K562 (cell line): ENCODE measurements at regions not wholly inside any gene's neighbourhood (a gene's known extent, or its start where the extent isn't known, plus 50 kb on each side); places are given as distances from the start of the nearest gene placed in this dataset.

Source experiments
- CBX1 ChIP-seq: sonication (generic); IDR thresholded peaks from 2 replicates; pipeline ENCODE4 v1.6.1; 2016; ENCODE audit warnings: antibody characterized with exemption, low read depth, mild to moderate bottlenecking
- HNRNPK ChIP-seq: fragments of 200-400 bp; formaldehyde crosslinking; IDR thresholded peaks from one replicate; pipeline ENCODE4 v1.6.1; 2018; ENCODE audit warnings: mild to moderate bottlenecking, low read depth, low read length; ENCODE audit not compliant: poor library complexity, severe bottlenecking
- MTF1 ChIP-seq: fragments of 250-450 bp; sonication (Bioruptor Pico); IDR thresholded peaks from 2 replicates; pipeline ENCODE4 v1.9.0; 2021; ENCODE audit warnings: moderate library complexity, mild to moderate bottlenecking, inconsistent platforms, borderline replicate concordance
- POLR2A ChIP-seq: fragments of 450-650 bp; conservative IDR thresholded peaks from 2 replicates; pipeline ENCODE4 v1.6.1; 2016
- SMAD2 ChIP-seq: fragments of 150-350 bp; IDR thresholded peaks from 2 replicates; pipeline ENCODE4 v1.6.1; 2014; ENCODE audit warnings: low read depth, mild to moderate bottlenecking, low read length
- TCF7L2 ChIP-seq: fragments of 150-350 bp; IDR thresholded peaks from 2 replicates; pipeline ENCODE4 v1.6.1; 2016; ENCODE audit warnings: low read depth, mild to moderate bottlenecking, low read length, moderate library complexity
- TF ChIP-seq, protein P1 (sequence below): fragments of 450-650 bp; formaldehyde crosslinking; IDR thresholded peaks from 2 replicates; pipeline ENCODE4 v1.4.0; 2022; ENCODE audit warnings: missing genetic modification characterization
- TF ChIP-seq, protein P2 (sequence below): fragments of 250-450 bp; sonication (Bioruptor Pico); IDR thresholded peaks from 2 replicates; pipeline ENCODE4 v1.8.0; 2021; ENCODE audit warnings: borderline replicate concordance, mild to moderate bottlenecking, moderate library complexity; ENCODE audit not compliant: poor library complexity, severe bottlenecking

DNA sequence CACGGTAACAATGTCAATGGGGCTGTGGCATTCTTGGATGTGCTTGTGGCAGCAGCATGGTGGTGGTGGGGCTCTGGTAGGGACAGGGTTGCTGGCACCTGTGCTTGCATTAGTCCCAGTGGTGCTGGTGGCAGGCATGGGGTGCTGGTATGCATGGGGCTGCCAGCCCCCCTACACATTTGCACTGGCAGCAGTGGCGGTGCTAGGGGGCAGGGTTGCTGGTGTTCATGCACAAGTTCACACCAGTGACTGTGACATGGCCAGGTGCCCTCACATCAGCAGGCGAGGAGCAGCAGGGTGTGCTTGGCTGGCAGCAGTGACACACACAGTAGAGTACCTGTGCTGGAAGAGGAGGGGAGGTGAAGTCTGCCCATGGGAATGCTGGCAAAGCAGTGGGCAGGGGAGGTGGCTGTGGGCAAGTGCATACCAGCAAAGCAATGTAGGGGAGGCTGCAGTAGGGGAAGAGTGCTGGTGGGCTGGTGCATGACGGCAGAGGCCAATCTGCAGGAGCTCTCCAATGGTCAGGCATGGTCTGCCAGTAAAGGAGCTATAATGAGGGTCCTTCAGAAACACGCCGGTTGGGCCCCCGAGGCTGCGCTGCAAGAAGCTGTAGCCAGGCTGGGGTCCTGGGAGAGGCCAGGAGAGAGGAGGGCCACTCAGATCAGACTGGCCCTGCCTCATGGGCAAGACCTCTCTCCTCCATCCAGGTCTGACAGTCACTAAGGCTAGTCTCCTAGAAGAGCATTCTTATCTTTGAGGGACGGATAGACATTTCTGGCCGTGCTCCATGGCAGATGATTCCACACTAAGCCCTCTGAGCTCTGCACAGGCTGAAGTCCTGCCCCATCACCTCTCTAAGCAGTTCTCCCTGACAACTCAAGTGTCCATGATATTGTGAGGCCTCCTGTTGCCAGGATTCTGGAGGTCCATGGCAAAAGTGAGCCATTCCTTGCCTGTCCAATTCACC lies 406.4 kb downstream of the SEMA3D start:
- TF ChIP-seq, protein P1, sequence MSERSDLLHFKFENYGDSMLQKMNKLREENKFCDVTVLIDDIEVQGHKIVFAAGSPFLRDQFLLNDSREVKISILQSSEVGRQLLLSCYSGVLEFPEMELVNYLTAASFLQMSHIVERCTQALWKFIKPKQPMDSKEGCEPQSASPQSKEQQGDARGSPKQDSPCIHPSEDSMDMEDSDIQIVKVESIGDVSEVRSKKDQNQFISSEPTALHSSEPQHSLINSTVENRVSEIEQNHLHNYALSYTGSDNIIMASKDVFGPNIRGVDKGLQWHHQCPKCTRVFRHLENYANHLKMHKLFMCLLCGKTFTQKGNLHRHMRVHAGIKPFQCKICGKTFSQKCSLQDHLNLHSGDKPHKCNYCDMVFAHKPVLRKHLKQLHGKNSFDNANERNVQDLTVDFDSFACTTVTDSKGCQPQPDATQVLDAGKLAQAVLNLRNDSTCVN (CRISPR knock-in tag), result no peak
- TF ChIP-seq, protein P2, sequence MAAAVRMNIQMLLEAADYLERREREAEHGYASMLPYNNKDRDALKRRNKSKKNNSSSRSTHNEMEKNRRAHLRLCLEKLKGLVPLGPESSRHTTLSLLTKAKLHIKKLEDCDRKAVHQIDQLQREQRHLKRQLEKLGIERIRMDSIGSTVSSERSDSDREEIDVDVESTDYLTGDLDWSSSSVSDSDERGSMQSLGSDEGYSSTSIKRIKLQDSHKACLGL (CRISPR knock-in tag), result no peak
- TF ChIP-seq POLR2A (no peak), MTF1 (CRISPR knock-in tag) (no peak), TCF7L2 (no peak), CBX1 (no peak), HNRNPK (no peak), SMAD2 (no peak)
